Neural crest cell (in vitro differentiated cells): ENCODE measurements at regions not wholly inside any gene's neighbourhood (a gene's known extent, or its start where the extent isn't known, plus 50 kb on each side); places are given as distances from the start of the nearest gene placed in this dataset.

Source experiments
- DNase-seq: peaks from one replicate; pipeline ENCODE4 v3.0.0; 2021; ENCODE audit warnings: low read depth, mixed read lengths, low spot score
- H3K27ac Mint-ChIP-seq: one replicate; pipeline ENCODE4 v1.8.0; 2021; ENCODE audit warnings: mild to moderate bottlenecking, mixed read lengths; ENCODE audit not compliant: unreplicated experiment
- H3K27me3 Mint-ChIP-seq: 2 replicates; pipeline ENCODE4 v1.8.0; 2021; ENCODE audit warnings: low read depth, mild to moderate bottlenecking, mixed read lengths
- H3K36me3 Mint-ChIP-seq: 2 replicates; pipeline ENCODE4 v1.8.0; 2021; ENCODE audit warnings: low read depth, mild to moderate bottlenecking, mixed read lengths
- H3K4me1 Mint-ChIP-seq: 2 replicates; pipeline ENCODE4 v1.8.0; 2021; ENCODE audit warnings: mixed read lengths
- H3K4me3 Mint-ChIP-seq: one replicate; pipeline ENCODE4 v1.8.0; 2021; ENCODE audit warnings: mild to moderate bottlenecking, mixed read lengths
- H3K9me3 Mint-ChIP-seq: 2 replicates; pipeline ENCODE4 v1.8.0; 2021; ENCODE audit warnings: mixed read lengths
- CTCF ChIP-seq: fragments of 200-600 bp; sonication (generic); conservative IDR thresholded peaks from 2 replicates; pipeline ENCODE4 v1.5.0; 2021; ENCODE audit warnings: antibody characterized with exemption, mild to moderate bottlenecking

DNA sequence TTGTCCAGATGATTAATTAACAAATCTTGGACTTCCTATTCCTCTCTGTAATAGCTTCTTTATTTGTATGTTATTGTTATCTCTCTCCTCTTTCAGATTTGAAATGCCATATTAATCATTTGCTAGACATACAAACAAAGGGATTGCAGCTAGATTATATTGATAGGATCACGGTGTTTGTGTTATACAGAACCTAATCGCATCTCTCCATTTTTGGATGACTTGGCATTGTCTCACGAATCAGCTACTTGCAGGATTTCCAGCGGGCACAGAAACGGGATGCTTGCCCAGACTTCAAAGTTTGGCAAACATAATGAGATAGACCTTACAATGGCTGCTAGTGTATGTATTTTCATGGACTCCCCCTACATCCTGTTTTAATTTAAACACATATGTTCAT lies 368.1 kb downstream of the TLE4 start:
- H3K4me1 Mint-ChIP-seq, result peaks cover 4% of the 10 kb centered on the region
- no peaks in the 10 kb centered on the region for H3K36me3 Mint-ChIP-seq
- no peak overlapping the region for H3K4me3 Mint-ChIP-seq
- no peak overlapping the region for H3K27ac Mint-ChIP-seq
- TF ChIP-seq CTCF, result no peak
- no peaks in the 10 kb centered on the region for H3K27me3 Mint-ChIP-seq
- no peak for DNase-seq
- H3K9me3 Mint-ChIP-seq, result no peaks in the 10 kb centered on the region

- Mint-ChIP-seq H3K4me1 (peaks cover 8% of the 10 kb centered on the region), H3K36me3 (no peaks in the 10 kb centered on the region), H3K27ac (no peak overlapping the region), H3K9me3 (no peaks in the 10 kb centered on the region), H3K4me3 (no peak overlapping the region), H3K27me3 (no peaks in the 10 kb centered on the region)
- TF ChIP-seq CTCF, result no peak
- no peak for DNase-seq
Measured at GRCh38 chr9:79936336-79936735, 364.6 kb downstream of the TLE4 start.

- no peak for DNase-seq
- H3K27me3 Mint-ChIP-seq, result no peaks in the 10 kb centered on the region
- no peaks in the 10 kb centered on the region for H3K9me3 Mint-ChIP-seq
- peaks cover 4% of the 10 kb centered on the region for H3K4me1 Mint-ChIP-seq
- H3K36me3 Mint-ChIP-seq, result no peaks in the 10 kb centered on the region
- no peak overlapping the region for H3K4me3 Mint-ChIP-seq
- no peak for TF ChIP-seq CTCF
- H3K27ac Mint-ChIP-seq, result no peak overlapping the region
Measured at GRCh38 chr9:79929285-79929684, 357.5 kb downstream of the TLE4 start.

DNA sequence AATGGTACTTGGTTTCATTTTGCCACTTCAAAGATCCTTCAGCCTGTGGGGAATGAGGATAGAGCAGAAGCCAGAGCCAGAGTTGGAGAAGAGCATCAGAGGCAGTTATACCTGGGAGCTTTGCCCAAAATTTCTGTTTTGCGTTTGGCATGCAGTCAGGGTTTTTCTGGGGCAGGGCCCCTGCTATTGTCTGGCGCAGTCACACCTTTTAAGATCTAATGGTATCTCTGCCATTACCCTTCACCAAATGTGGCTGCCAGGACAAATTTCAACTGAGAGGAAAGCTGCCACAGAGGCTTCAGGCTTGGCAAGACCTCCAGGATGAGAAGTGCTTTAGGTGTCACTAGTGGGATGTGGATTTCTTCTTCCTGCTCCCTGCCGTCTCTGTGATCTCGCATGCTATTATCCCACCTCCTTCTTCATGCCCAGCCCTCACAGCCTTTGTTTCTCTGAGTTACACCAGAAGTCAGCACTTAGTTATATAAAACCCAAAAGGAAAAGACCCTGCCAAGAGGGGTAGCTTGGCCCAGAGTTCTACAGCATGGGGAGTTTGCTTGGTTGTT lies 357.0 kb downstream of the TLE4 start:
- Mint-ChIP-seq H3K4me3 (no peak overlapping the region), H3K9me3 (no peaks in the 10 kb centered on the region), H3K4me1 (peaks cover 4% of the 10 kb centered on the region), H3K36me3 (no peaks in the 10 kb centered on the region), H3K27ac (no peak overlapping the region), H3K27me3 (no peaks in the 10 kb centered on the region)
- DNase-seq, result no peak
- TF ChIP-seq CTCF, result no peak

- H3K9me3 Mint-ChIP-seq, result peaks cover 3% of the 10 kb centered on the region
Measured at GRCh38 chr9:79925326-79925725, 353.6 kb downstream of the TLE4 start.

More at GRCh38 chr9:79925326-79925725, 353.6 kb downstream of the TLE4 start:
- H3K4me1 Mint-ChIP-seq, result no peaks in the 10 kb centered on the region
- TF ChIP-seq CTCF, result no peak
- no peaks in the 10 kb centered on the region for H3K27me3 Mint-ChIP-seq
- H3K4me3 Mint-ChIP-seq, result no peak overlapping the region
- H3K27ac Mint-ChIP-seq, result no peak overlapping the region
- H3K36me3 Mint-ChIP-seq, result no peaks in the 10 kb centered on the region
- DNase-seq, result no peak
